B cell (primary cell): ENCODE measurements at regions not wholly inside any gene's neighbourhood (a gene's known extent, or its start where the extent isn't known, plus 50 kb on each side); places are given as distances from the start of the nearest gene placed in this dataset.

Source experiments
- ATAC-seq: fragments of 200-7000 bp; cut with Tn5 transposase; one replicate; pipeline ENCODE4 v1.10.0; 2021; ENCODE audit warnings: low read depth, mild to moderate bottlenecking, moderate number of reproducible peaks, moderate library complexity
- CTCF ChIA-PET: fragments of 350-600 bp; sonication (Branson Sonifier 250); formaldehyde crosslinking; loops from one replicate; lab custom pipeline; 2021; ENCODE audit warnings: antibody characterized with exemption, inconsistent platforms; lab: Charles Lee
- POLR2A ChIA-PET: fragments of 350-600 bp; sonication (Branson Sonifier 250); formaldehyde crosslinking; loops from one replicate; lab custom pipeline; 2021; ENCODE audit warnings: antibody characterized with exemption; lab: Charles Lee
- DNase-seq: peaks from one replicate; pipeline ENCODE4 v3.0.0; 2013
- H2AFZ ChIP-seq: 2 replicates; pipeline ENCODE4 v1.6.1; 2012; ENCODE audit warnings: mild to moderate bottlenecking, low read depth, low read length; ENCODE audit not compliant: insufficient read depth, poor library complexity, severe bottlenecking
- H3K27ac ChIP-seq, 2 donors: 1 replicate in 1 of 2; 2 replicates in 1 of 2; pipeline ENCODE4 v1.5.1; 2012 to 2013; ENCODE audit warnings: low read length in 2 of 2, mild to moderate bottlenecking in 2 of 2, moderate library complexity in 1 of 2
- H3K27me3 ChIP-seq, 4 experiments: fragments of 200-600 bp in 1 of 4; sonication (generic) in 1 of 4; replicated peaks in 1 of 4; 1 replicate in 2 of 4; 2 replicates in 2 of 4; pipeline versions ENCODE4 v1.6.1 to v1.7.0; 2013 to 2016; ENCODE audit warnings: low read length in 3 of 4, mild to moderate bottlenecking in 2 of 4, mixed read lengths in 1 of 4, moderate library complexity in 1 of 4; ENCODE audit not compliant: insufficient read depth in 4 of 4, control insufficient read depth in 3 of 4; ENCODE audit errors: control extremely low read depth in 1 of 4
- H3K36me3 ChIP-seq, 2 experiments: replicated peaks in 1 of 2; 1 replicate in 1 of 2; 2 replicates in 1 of 2; pipeline versions ENCODE4 v1.6.1 to v1.7.1; 2013; ENCODE audit warnings: low read length in 1 of 2; ENCODE audit not compliant: insufficient read depth in 2 of 2, control insufficient read depth in 1 of 2; ENCODE audit errors: control extremely low read depth in 1 of 2, extremely low read depth in 1 of 2
- H3K4me1 ChIP-seq, 2 donors: fragments of 200-600 bp in 1 of 2; sonication (generic) in 1 of 2; 1 replicate in 1 of 2; 2 replicates in 1 of 2; pipeline versions ENCODE4 v1.5.1 to v1.6.1; 2013 to 2017; ENCODE audit warnings: low read length in 2 of 2; ENCODE audit not compliant: control insufficient read depth in 2 of 2, insufficient read depth in 2 of 2
- H3K4me2 ChIP-seq: replicated peaks from 2 replicates; pipeline ENCODE3; 2012; ENCODE audit warnings: mild to moderate bottlenecking, low read depth, low read length; ENCODE audit not compliant: poor library complexity, severe bottlenecking
- H3K4me3 ChIP-seq, 5 experiments: fragments of 200-600 bp in 1 of 5; sonication (generic) in 1 of 5; 1 replicate in 3 of 5; 2 replicates in 2 of 5; pipeline versions ENCODE4 v1.5.1 to v1.7.0; 2011 to 2016; ENCODE audit warnings: low read length in 4 of 5, mild to moderate bottlenecking in 4 of 5, low read depth in 2 of 5, control low read depth in 1 of 5, moderate library complexity in 1 of 5; ENCODE audit not compliant: insufficient read depth in 1 of 5; ENCODE audit errors: control extremely low read depth in 1 of 5, extremely low read depth in 1 of 5
- H3K79me2 ChIP-seq: fragments of 200-600 bp; sonication (generic); one replicate; pipeline ENCODE4 v1.6.0; 2016; ENCODE audit warnings: low read length; ENCODE audit not compliant: control insufficient read depth, insufficient read depth
- H3K9ac ChIP-seq: fragments of 200-600 bp; sonication (generic); 2 replicates; pipeline ENCODE4 v1.6.1; 2017; ENCODE audit warnings: mild to moderate bottlenecking, low read length, moderate library complexity
- H3K9me3 ChIP-seq, 3 donors: one replicate each; pipeline versions ENCODE4 v1.6.1 to v1.7.1; 2013; ENCODE audit warnings: low read length in 2 of 3; ENCODE audit not compliant: control insufficient read depth in 2 of 3, insufficient read depth in 1 of 3; ENCODE audit errors: control extremely low read depth in 1 of 3
- H4K20me1 ChIP-seq: 2 replicates; pipeline ENCODE4 v1.6.0; 2012; ENCODE audit warnings: mild to moderate bottlenecking, low read length; ENCODE audit not compliant: insufficient read depth, control insufficient read depth, poor library complexity, severe bottlenecking
- H3K27ac Mint-ChIP-seq: one replicate; pipeline ENCODE4 v1.8.0; 2021; ENCODE audit warnings: mixed read lengths
- H3K27me3 Mint-ChIP-seq: one replicate; pipeline ENCODE4 v1.8.0; 2021; ENCODE audit warnings: mixed read lengths
- H3K4me1 Mint-ChIP-seq: one replicate; pipeline ENCODE4 v1.8.0; 2021; ENCODE audit warnings: mixed read lengths
- H3K4me3 Mint-ChIP-seq: one replicate; pipeline ENCODE4 v1.8.0; 2021; ENCODE audit warnings: mixed read lengths
- H3K9me3 Mint-ChIP-seq: one replicate; pipeline ENCODE4 v1.8.0; 2022; ENCODE audit warnings: mixed read lengths; ENCODE audit not compliant: insufficient read depth
- CTCF ChIP-seq: fragments of 200-600 bp; IDR thresholded peaks from one replicate; pipeline ENCODE4 v1.8.0; 2022; ENCODE audit warnings: antibody characterized with exemption, mild to moderate bottlenecking
- EZH2 ChIP-seq: IDR thresholded peaks from 2 replicates; pipeline ENCODE4 v1.6.1; 2012; ENCODE audit warnings: borderline replicate concordance, low read depth, mild to moderate bottlenecking, moderate library complexity, low read length; ENCODE audit not compliant: insufficient read depth, poor library complexity, severe bottlenecking
- WGBS: methylation state at CpG from one replicate; pipeline ENCODE4 v1.1.5; 2013; ENCODE audit warnings: missing lambda C conversion rate; ENCODE audit not compliant: insufficient coverage; 5-methylcytosine and 5-hydroxymethylcytosine counted together
- intact Hi-C: fragments of 100-400 bp; cut with micrococcal nuclease; formaldehyde crosslinking; loops from one replicate; pipeline ENCODE4 v1.10.0; 2022

- H3K27me3 Mint-ChIP-seq = peaks cover 8% of the 10 kb centered on the region
- no peak overlapping the region for H3K4me3 Mint-ChIP-seq
- H3K27ac ChIP-seq = no peak overlapping the region
These were observed 117.4 kb upstream of the COPS8 start for GRCh38 chr2:236968101-236968879.

More at GRCh38 chr2:236968101-236968879, 117.4 kb upstream of the COPS8 start:
- H3K27ac Mint-ChIP-seq = no peak overlapping the region
- no peaks in the 10 kb centered on the region for H3K27me3 ChIP-seq
- no peak overlapping the region for H3K4me2 ChIP-seq
- H3K36me3 ChIP-seq = no peaks in the 10 kb centered on the region
- no peak overlapping the region for H3K9ac ChIP-seq
- H4K20me1 ChIP-seq = no peaks in the 10 kb centered on the region
- no peaks in the 10 kb centered on the region for H3K4me1 Mint-ChIP-seq
- H3K79me2 ChIP-seq = no peaks in the 10 kb centered on the region
- no peak overlapping the region for H3K4me3 ChIP-seq
- no peak for ATAC-seq
- CTCF ChIA-PET = no interaction called here
- H3K9me3 ChIP-seq = no peaks in the 10 kb centered on the region
- TF ChIP-seq EZH2 (no peak), CTCF (no peak)
- DNase-seq = no peak
- no peaks in the 10 kb centered on the region for H3K4me1 ChIP-seq
- WGBS = 65% methylated on average over 5 of the region's 10 CpGs
- POLR2A ChIA-PET = no interaction called here
- no peak overlapping the region for H2AFZ ChIP-seq
- intact Hi-C loops = no loop called here
- no peaks in the 10 kb centered on the region for H3K9me3 Mint-ChIP-seq
